Loucy (cell line): ENCODE measurements at regions not wholly inside any gene's neighbourhood (a gene's known extent, or its start where the extent isn't known, plus 50 kb on each side); places are given as distances from the start of the nearest gene placed in this dataset.
"Not testable (repeated sequence)": the region's sequence is repeated elsewhere in the genome, so short reads cannot be mapped to it uniquely, and the experiment has no call there.

Source experiments
- H2AFZ ChIP-seq: fragments of 200-600 bp; sonication (generic); 2 replicates; pipeline ENCODE4 v1.6.0; 2016; ENCODE audit warnings: antibody characterized with exemption, mild to moderate bottlenecking, low read length, moderate library complexity
- H3F3A ChIP-seq: fragments of 200-600 bp; 2 replicates; pipeline ENCODE4 v1.6.0; 2016; ENCODE audit warnings: antibody characterized with exemption, low read depth, mild to moderate bottlenecking
- H3K27me3 ChIP-seq: fragments of 200-600 bp; sonication (generic); 2 replicates; pipeline ENCODE4 v1.6.1; 2014; ENCODE audit warnings: low read length, mild to moderate bottlenecking; ENCODE audit not compliant: insufficient read depth, poor library complexity, severe bottlenecking
- H3K36me3 ChIP-seq: fragments of 200-600 bp; sonication (generic); 2 replicates; pipeline ENCODE4 v1.6.1; 2016; ENCODE audit warnings: low read length; ENCODE audit not compliant: insufficient read depth
- H3K4me1 ChIP-seq: fragments of 200-600 bp; sonication (generic); 2 replicates; pipeline ENCODE4 v1.5.1; 2014; ENCODE audit warnings: low read length, mild to moderate bottlenecking; ENCODE audit not compliant: insufficient read depth, poor library complexity, severe bottlenecking
- H3K4me2 ChIP-seq: fragments of 200-600 bp; sonication (generic); 2 replicates; pipeline ENCODE4 v1.6.0; 2014; ENCODE audit warnings: antibody characterized with exemption, low read length, low read depth, mild to moderate bottlenecking; ENCODE audit not compliant: poor library complexity, severe bottlenecking
- H3K4me3 ChIP-seq: fragments of 200-600 bp; sonication (generic); 2 replicates; pipeline ENCODE4 v1.5.1; 2014; ENCODE audit warnings: low read length, mild to moderate bottlenecking, mixed read lengths; ENCODE audit not compliant: poor library complexity, severe bottlenecking
- H3K79me2 ChIP-seq: fragments of 200-600 bp; sonication (generic); 2 replicates; pipeline ENCODE4 v1.6.1; 2014; ENCODE audit warnings: low read length; ENCODE audit not compliant: insufficient read depth
- H3K9ac ChIP-seq: fragments of 200-600 bp; sonication (generic); 2 replicates; pipeline ENCODE4 v1.6.0; 2014; ENCODE audit warnings: mild to moderate bottlenecking, low read depth, low read length, moderate library complexity; ENCODE audit not compliant: poor library complexity, severe bottlenecking
- H3K9me2 ChIP-seq: fragments of 200-600 bp; sonication (generic); replicated peaks from 2 replicates; pipeline ENCODE4 v1.6.1; 2016; ENCODE audit warnings: low read depth, low read length, mixed read lengths
- H3K9me3 ChIP-seq: fragments of 200-600 bp; sonication (generic); 2 replicates; pipeline ENCODE4 v1.6.1; 2014; ENCODE audit warnings: mild to moderate bottlenecking, antibody characterized with exemption, low read length, low read depth; ENCODE audit not compliant: insufficient read depth
- H4K20me1 ChIP-seq: fragments of 200-600 bp; sonication (generic); 2 replicates; pipeline ENCODE4 v1.6.0; 2014; ENCODE audit warnings: antibody characterized with exemption, low read length, mild to moderate bottlenecking; ENCODE audit not compliant: insufficient read depth, poor library complexity, severe bottlenecking
- CTCF ChIP-seq: fragments of 200-600 bp; sonication (generic); conservative IDR thresholded peaks from 2 replicates; pipeline ENCODE4 v1.5.1; 2014; ENCODE audit warnings: mild to moderate bottlenecking, antibody characterized with exemption, low read length
- EZH2phosphoT487 ChIP-seq: fragments of 200-600 bp; IDR thresholded peaks from 2 replicates; pipeline ENCODE4 v1.6.1; 2018; ENCODE audit warnings: antibody characterized with exemption, mild to moderate bottlenecking, moderate library complexity, borderline replicate concordance

GRCh38 chr3:73827725-73828211, 203.0 kb upstream of the PDZRN3 start:
- no peak overlapping the region for H3K4me3 ChIP-seq
- no peaks in the 10 kb centered on the region for H3K27me3 ChIP-seq
- no peaks in the 10 kb centered on the region for H3K9me3 ChIP-seq
- H3K4me2 ChIP-seq = no peak overlapping the region
- TF ChIP-seq EZH2phosphoT487 (no peak), CTCF (no peak)
- no peak overlapping the region for H3K9ac ChIP-seq
- H3K9me2 ChIP-seq = no peaks in the 10 kb centered on the region
- H3K36me3 ChIP-seq = no peaks in the 10 kb centered on the region
- H3K79me2 ChIP-seq = no peaks in the 10 kb centered on the region
- no peaks in the 10 kb centered on the region for H3F3A ChIP-seq
- no peaks in the 10 kb centered on the region for H3K4me1 ChIP-seq
- no peak overlapping the region for H2AFZ ChIP-seq
- H4K20me1 ChIP-seq = no peaks in the 10 kb centered on the region

- Histone ChIP-seq H3K4me3 (no peak overlapping the region), H3K9ac (no peak overlapping the region), H3K79me2 (no peaks in the 10 kb centered on the region), H3F3A (no peaks in the 10 kb centered on the region), H3K4me2 (no peak overlapping the region), H3K27me3 (no peaks in the 10 kb centered on the region), H3K9me3 (no peaks in the 10 kb centered on the region), H4K20me1 (no peaks in the 10 kb centered on the region), H3K9me2 (no peaks in the 10 kb centered on the region), H2AFZ (no peak overlapping the region), H3K4me1 (no peaks in the 10 kb centered on the region), H3K36me3 (no peaks in the 10 kb centered on the region)
- TF ChIP-seq CTCF = no peak
- no peak for TF ChIP-seq EZH2phosphoT487
These were observed 202.5 kb upstream of the PDZRN3 start for GRCh38 chr3:73827204-73827603.

- H3K4me3 ChIP-seq, H3K9me3 ChIP-seq, H3K4me1 ChIP-seq, H3K36me3 ChIP-seq, H3K79me2 ChIP-seq, H3K27me3 ChIP-seq, H3K9ac ChIP-seq, H3K4me2 ChIP-seq, H3F3A ChIP-seq, H3K9me2 ChIP-seq, H4K20me1 ChIP-seq, H2AFZ ChIP-seq: not testable (repeated sequence)
These were observed 196.2 kb upstream of the PDZRN3 start for GRCh38 chr3:73820896-73821295.

GRCh38 chr3:73820431-73820830, 195.7 kb upstream of the PDZRN3 start:
- TF ChIP-seq CTCF (no peak), EZH2phosphoT487 (no peak)
- Histone ChIP-seq H3F3A (no peaks in the 10 kb centered on the region), H3K79me2 (no peaks in the 10 kb centered on the region)

More at GRCh38 chr3:73820431-73820830, 195.7 kb upstream of the PDZRN3 start:
- no peak overlapping the region for H2AFZ ChIP-seq
- no peaks in the 10 kb centered on the region for H3K4me1 ChIP-seq
- no peak overlapping the region for H3K9ac ChIP-seq
- no peaks in the 10 kb centered on the region for H3K9me3 ChIP-seq
- no peak overlapping the region for H3K4me3 ChIP-seq
- H3K36me3 ChIP-seq = no peaks in the 10 kb centered on the region
- H3K27me3 ChIP-seq = no peaks in the 10 kb centered on the region
- no peaks in the 10 kb centered on the region for H3K9me2 ChIP-seq
- no peaks in the 10 kb centered on the region for H4K20me1 ChIP-seq
- H3K4me2 ChIP-seq = no peak overlapping the region
